ENCODE measurements at regions not wholly inside any gene's neighbourhood (a gene's known extent, or its start where the extent isn't known, plus 50 kb on each side); places are given as distances from the start of the nearest gene placed in this dataset.

DNA sequence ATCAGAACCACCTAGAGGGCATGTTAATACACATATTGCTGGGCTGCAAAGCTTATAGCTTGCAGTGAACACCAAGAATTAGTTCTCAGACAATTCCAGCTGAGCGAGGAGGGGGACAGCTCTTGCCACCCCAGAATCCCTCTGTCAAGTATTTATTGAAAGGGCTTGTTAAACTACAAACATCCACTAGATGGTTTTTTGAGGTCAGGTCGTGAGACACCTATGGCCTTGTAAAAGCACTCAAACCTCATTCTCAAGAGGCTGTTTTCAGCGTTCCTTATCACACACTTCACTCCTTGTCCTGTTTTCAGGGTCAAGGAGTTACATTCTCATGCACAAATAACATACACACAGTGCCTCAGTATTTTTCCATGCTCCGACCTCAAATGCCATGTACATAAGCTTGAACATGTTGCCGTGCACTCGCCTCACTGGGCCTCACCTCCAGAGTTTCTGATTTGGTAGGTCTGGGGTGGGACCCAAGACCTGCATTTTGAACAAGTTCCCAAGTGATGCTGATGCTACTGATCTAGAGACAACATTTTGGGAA lies 98.8 kb upstream of the PTPRR start:
- Histone ChIP-seq H3K36me3 (no peaks in the 10 kb centered on the region), H3K9ac (no peak overlapping the region), H3K27me3 (no peaks in the 10 kb centered on the region), H3K27ac (no peak overlapping the region), H3K4me2 (no peak overlapping the region), H3K4me1 (peaks cover 0 to 19% (median 12%) of the 10 kb centered on the region in 10 experiments; a peak in 13 of 20 replicates), H4K20me1 (no peaks in the 10 kb centered on the region), H3K4me3 (no peak overlapping the region), H3K9me3 (replicated peaks in 1 of 11) (peaks cover 0 to 7% (median 4%) of the 10 kb centered on the region in 11 experiments; a peak in 3 of 22 replicates)
- TF ChIP-seq Cebpa-rat (IDR thresholded peaks at IDR 0.05) = no peak

DNA sequence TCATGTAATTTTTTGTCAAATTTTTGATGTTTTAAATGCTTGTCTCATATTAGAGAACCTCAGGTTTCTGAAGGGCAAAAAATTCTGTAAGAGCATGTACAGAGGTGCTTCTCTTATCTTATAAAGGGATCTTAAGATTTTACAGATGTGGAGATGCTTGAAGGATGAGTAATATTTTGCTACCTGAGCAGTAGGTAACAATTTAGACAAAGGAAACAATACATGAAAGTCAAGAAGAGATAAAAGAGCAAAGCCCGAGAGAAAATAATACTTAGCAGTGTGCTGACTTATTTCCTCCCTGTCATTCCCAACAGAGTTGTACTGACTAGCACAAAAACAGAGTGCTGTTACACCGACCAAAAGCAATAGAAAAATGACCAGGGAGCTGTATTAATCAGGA lies 98.1 kb upstream of the PTPRR start:
- Histone ChIP-seq H3K27me3 (no peaks in the 10 kb centered on the region), H3K9ac (no peak overlapping the region), H3K27ac (no peak overlapping the region), H3K36me3 (no peaks in the 10 kb centered on the region), H3K4me3 (no peak overlapping the region), H3K4me2 (no peak overlapping the region), H3K4me1 (peaks cover 0 to 19% (median 12%) of the 10 kb centered on the region in 10 experiments; a peak in 13 of 20 replicates), H4K20me1 (no peaks in the 10 kb centered on the region), H3K9me3 (replicated peaks in 1 of 11) (peaks cover 0 to 7% (median 4%) of the 10 kb centered on the region in 11 experiments; a peak in 3 of 22 replicates)
- TF ChIP-seq Cebpa-rat (IDR thresholded peaks at IDR 0.05) = no peak

DNA sequence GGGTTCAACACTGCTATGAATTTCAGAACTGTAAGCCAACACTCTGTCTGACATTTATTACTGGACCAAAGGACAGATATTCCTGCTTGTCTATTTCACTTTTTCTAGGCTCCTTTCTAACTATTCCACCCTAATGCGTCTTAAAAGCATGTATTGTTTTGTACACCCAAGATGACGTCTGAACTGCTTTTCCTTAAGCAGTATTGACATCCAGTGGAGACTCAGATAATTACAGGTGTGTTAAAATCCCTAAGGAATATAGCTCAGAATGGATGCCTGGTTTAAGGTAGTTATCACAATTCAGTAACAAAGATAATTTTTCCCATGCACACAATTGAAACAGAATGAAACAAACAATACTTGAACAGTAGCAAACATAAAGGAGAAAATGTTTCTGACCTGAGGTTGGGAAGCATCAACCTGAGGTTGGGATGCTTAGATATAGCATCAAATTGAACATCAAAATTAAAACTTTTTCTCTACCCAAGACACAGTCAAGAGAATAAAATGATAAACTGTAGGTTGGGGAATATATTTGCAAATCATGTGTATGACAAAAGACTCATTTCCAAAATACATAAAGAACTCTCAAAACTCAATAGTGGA lies 93.7 kb upstream of the PTPRR start:
- Histone ChIP-seq H3K27me3 (no peaks in the 10 kb centered on the region), H3K27ac (no peak overlapping the region), H3K4me3 (no peak overlapping the region), H3K36me3 (no peaks in the 10 kb centered on the region), H3K9ac (no peak overlapping the region), H3K9me3 (replicated peaks in 1 of 11) (peaks cover 0 to 7% (median 2%) of the 10 kb centered on the region in 11 experiments; a peak in 3 of 22 replicates), H4K20me1 (no peaks in the 10 kb centered on the region), H3K4me1 (peaks cover 0 to 19% (median 12%) of the 10 kb centered on the region in 10 experiments; a peak in 13 of 20 replicates), H3K4me2 (peak overlapping the region in 1 of 11 experiments; percentile 15; a peak in 1 of 22 replicates)
- no peak for TF ChIP-seq Cebpa-rat (IDR thresholded peaks at IDR 0.05)

DNA sequence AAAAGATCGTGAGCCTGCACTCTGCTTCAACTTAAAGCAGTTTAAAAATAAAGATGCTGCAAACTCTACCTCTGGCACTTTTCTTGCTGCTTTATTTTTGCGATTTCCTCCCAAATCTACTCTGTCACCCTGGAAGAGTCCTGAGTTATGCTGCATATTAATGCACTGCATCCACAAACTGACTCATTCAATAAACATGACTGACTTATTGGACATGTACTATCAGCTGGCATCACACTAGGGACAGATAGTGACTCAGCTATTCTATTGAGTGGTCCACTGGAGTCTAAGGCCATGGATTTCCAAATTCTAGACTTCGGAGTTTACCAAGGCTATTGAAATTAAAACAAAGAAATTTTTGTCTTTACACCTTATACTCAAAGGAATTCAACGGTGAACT lies 90.7 kb upstream of the PTPRR start:
- no peak overlapping the region for H3K9ac ChIP-seq
- no peak for TF ChIP-seq Cebpa-rat (IDR thresholded peaks at IDR 0.05)
- H3K4me2 ChIP-seq = no peak overlapping the region
- no peaks in the 10 kb centered on the region for H3K36me3 ChIP-seq
- no peak overlapping the region for H3K4me3 ChIP-seq
- H3K27me3 ChIP-seq = no peaks in the 10 kb centered on the region
- H4K20me1 ChIP-seq = no peaks in the 10 kb centered on the region
- H3K9me3 ChIP-seq (replicated peaks in 1 of 11) = no peaks in the 10 kb centered on the region
- H3K27ac ChIP-seq = no peak overlapping the region
- peaks cover 0 to 5% (median 0%) of the 10 kb centered on the region in 10 experiments; a peak in 5 of 20 replicates for H3K4me1 ChIP-seq

DNA sequence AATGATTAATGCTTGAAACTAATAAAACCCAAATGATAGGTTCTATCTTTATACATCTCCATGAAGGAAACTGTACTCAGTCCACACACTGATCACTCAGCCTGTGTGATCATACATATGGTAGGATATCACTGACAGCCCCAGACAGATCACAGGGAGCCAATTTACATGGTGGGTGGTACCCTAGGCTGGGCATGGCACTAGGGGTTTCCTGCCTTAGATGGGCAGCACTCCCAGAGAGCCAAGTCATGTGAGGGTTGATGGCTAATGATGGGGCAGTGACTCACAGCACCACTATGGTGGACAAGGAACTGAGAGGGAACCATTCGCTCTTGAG lies 89.6 kb upstream of the PTPRR start:
- Histone ChIP-seq H3K27me3 (no peaks in the 10 kb centered on the region), H3K27ac (no peak overlapping the region), H3K4me2 (no peak overlapping the region), H3K9ac (no peak overlapping the region), H4K20me1 (no peaks in the 10 kb centered on the region), H3K36me3 (no peaks in the 10 kb centered on the region), H3K4me3 (no peak overlapping the region), H3K4me1 (peaks cover 0 to 5% (median 0%) of the 10 kb centered on the region in 10 experiments; a peak in 2 of 20 replicates), H3K9me3 (replicated peaks in 1 of 11) (no peaks in the 10 kb centered on the region)
- TF ChIP-seq Cebpa-rat (IDR thresholded peaks at IDR 0.05) = no peak

DNA sequence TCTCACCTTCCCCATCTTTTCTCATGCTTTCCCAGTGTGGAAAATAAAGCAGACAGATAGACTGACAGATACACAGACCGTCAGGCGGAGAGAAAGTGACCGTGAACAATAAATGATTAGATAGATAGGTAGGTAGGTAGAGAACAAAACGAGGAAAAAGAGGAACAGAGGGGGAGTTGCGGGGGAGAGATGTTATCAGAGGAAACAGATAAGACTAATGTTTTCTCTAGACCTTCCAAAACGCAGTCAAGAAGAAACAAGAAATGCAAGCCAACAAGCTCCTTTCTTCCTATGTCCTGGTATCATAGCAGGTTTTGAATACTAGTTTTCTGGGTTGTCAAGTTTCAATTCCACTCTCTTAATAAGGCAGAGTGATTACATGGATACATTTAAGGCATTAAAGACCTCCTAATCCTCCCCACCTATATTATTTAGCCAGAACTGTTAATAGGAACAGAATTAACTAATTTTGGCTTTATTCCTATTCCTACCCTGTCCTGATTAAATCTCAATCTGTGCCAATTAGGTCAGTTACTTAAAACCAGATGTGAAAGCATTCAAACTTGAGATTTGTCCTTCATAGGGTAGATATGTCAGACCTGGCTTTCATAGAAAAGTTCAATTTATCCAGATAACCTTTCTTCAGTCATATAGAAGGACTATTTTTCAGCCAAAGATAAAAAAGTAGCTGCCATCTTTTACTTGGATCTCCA lies 89.0 kb upstream of the PTPRR start:
- H3K4me3 ChIP-seq = no peak overlapping the region
- no peaks in the 10 kb centered on the region for H4K20me1 ChIP-seq
- H3K9me3 ChIP-seq (replicated peaks in 1 of 11) = no peaks in the 10 kb centered on the region
- no peaks in the 10 kb centered on the region for H3K27me3 ChIP-seq
- no peak overlapping the region for H3K9ac ChIP-seq
- TF ChIP-seq Cebpa-rat (IDR thresholded peaks at IDR 0.05) = no peak
- no peak overlapping the region for H3K4me2 ChIP-seq
- H3K27ac ChIP-seq = no peak overlapping the region
- H3K4me1 ChIP-seq = peaks cover 0 to 5% (median 0%) of the 10 kb centered on the region in 10 experiments; a peak in 2 of 20 replicates
- H3K36me3 ChIP-seq = no peaks in the 10 kb centered on the region

DNA sequence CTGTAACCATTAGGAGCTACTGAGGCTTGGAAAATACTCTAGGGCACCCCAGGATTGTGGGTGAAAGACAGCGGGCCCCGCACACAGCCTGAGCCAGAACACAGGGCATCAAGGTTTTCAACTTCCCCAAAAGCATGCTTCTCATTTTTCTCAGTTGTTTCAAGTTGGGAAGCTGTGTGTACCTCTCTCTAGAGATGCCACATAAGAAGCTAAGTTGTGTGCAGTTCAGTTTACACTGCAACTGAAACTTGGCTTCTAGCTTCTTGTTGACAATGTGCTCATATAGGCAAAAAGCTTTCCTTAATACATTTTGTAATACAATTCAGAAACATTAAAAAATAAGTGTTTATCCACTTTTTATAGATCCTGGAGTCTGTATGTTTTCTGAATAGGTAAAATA lies 88.1 kb upstream of the PTPRR start:
- H3K4me1 ChIP-seq = peaks cover 0 to 5% (median 0%) of the 10 kb centered on the region in 10 experiments; a peak in 2 of 20 replicates
- H4K20me1 ChIP-seq = no peaks in the 10 kb centered on the region
- H3K4me3 ChIP-seq = no peak overlapping the region
- TF ChIP-seq Cebpa-rat (IDR thresholded peaks at IDR 0.05) = no peak
- no peak overlapping the region for H3K4me2 ChIP-seq
- no peak overlapping the region for H3K27ac ChIP-seq
- no peaks in the 10 kb centered on the region for H3K27me3 ChIP-seq
- no peaks in the 10 kb centered on the region for H3K9me3 ChIP-seq (replicated peaks in 1 of 11)
- H3K36me3 ChIP-seq = no peaks in the 10 kb centered on the region
- H3K9ac ChIP-seq = no peak overlapping the region

DNA sequence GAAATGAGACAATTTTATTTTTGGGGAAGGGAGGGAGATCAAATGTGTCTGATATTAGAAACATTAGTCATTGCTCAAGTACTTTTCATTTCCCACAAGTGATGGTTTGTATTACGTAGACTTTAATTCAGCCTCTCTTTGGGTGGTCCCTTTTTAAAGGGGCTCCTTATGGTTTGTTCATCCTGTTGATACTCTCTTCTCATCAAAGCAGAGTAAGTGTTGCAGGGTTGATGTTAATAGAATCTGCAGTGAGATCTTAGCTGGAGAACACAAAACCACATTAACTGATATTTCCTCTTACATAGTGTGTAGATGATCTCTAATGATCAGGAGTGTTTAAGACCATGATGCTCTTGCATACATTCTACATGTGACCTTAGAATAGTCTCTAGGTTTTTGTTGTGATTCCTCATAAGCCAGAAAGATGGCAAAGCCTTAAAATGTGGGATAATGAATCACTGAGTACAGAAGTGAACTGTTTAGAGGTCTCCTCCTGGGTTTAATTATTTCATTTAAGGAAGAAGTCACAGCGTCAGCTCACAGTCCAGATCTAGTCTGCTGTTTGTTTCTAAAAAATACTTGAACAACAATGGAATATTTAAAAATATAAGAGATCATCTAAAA lies 87.4 kb upstream of the PTPRR start:
- H3K4me3 ChIP-seq = no peak overlapping the region
- no peaks in the 10 kb centered on the region for H4K20me1 ChIP-seq
- peaks cover 0 to 5% (median 0%) of the 10 kb centered on the region in 10 experiments; a peak in 2 of 20 replicates for H3K4me1 ChIP-seq
- no peaks in the 10 kb centered on the region for H3K9me3 ChIP-seq (replicated peaks in 1 of 11)
- no peaks in the 10 kb centered on the region for H3K36me3 ChIP-seq
- H3K27ac ChIP-seq = no peak overlapping the region
- H3K27me3 ChIP-seq = no peaks in the 10 kb centered on the region
- TF ChIP-seq Cebpa-rat (IDR thresholded peaks at IDR 0.05) = no peak
- peak overlapping the region in 1 of 11 experiments; percentile 17; a peak in 1 of 22 replicates for H3K4me2 ChIP-seq
- no peak overlapping the region for H3K9ac ChIP-seq

DNA sequence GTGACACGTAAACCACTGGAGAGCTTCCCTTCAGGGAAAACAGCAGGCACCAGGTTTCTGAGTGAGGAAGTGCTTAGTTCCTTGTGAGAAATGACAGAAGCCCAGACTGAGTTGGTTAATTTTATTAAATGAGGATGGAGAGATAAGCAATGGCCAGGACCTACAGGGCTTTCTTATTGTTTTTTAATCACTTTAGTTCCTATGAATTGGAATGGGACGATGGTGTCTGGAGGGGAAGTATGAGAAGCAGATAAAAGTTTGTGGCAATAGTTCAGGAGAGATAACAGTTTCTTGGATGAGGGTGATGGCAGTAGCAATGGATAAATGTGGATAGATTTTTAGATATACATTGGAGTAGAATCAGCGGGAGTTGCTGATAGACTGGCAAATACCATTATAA lies 86.5 kb upstream of the PTPRR start:
- no peak for TF ChIP-seq Cebpa-rat (IDR thresholded peaks at IDR 0.05)

More for the DNA sequence above, 86.5 kb upstream of the PTPRR start:
- Histone ChIP-seq H3K27me3 (no peaks in the 10 kb centered on the region), H3K36me3 (no peaks in the 10 kb centered on the region), H4K20me1 (no peaks in the 10 kb centered on the region), H3K9ac (no peak overlapping the region), H3K9me3 (replicated peaks in 1 of 11) (no peaks in the 10 kb centered on the region), H3K4me2 (no peak overlapping the region), H3K4me1 (peaks cover 0 to 5% (median 0%) of the 10 kb centered on the region in 10 experiments; a peak in 2 of 20 replicates), H3K4me3 (no peak overlapping the region), H3K27ac (no peak overlapping the region)
